K562 (cell line): ENCODE measurements at regions not wholly inside any gene's neighbourhood (a gene's known extent, or its start where the extent isn't known, plus 50 kb on each side); places are given as distances from the start of the nearest gene placed in this dataset.

Source experiments
- CEBPB ChIP-seq: fragments of 450-650 bp; IDR thresholded peaks from 2 replicates; pipeline ENCODE4 v1.6.1; 2016; ENCODE audit warnings: missing genetic modification characterization, missing compliant biosample characterization
- CSDE1 ChIP-seq, 2 experiments: fragments of 450-650 bp; IDR thresholded peaks; 2 replicates each; pipeline ENCODE4 v1.6.1; 2016; ENCODE audit warnings: mild to moderate bottlenecking in 1 of 2
- EP300 ChIP-seq: IDR thresholded peaks from 2 replicates; pipeline ENCODE4 v1.6.1; 2012; ENCODE audit warnings: low read length, improper control_type of control experiment
- MYC ChIP-seq, 2 experiments: fragments of 250-450 bp in 1 of 2; sonication (Bioruptor Pico) in 1 of 2; IDR thresholded peaks; 2 replicates each; pipeline versions ENCODE4 v1.5.1 to v1.6.1; 2012 to 2021; ENCODE audit warnings: low read depth in 2 of 2, borderline replicate concordance in 1 of 2, improper control_type of control experiment in 1 of 2, low read length in 1 of 2, mild to moderate bottlenecking in 1 of 2, moderate library complexity in 1 of 2
- NUFIP1 ChIP-seq: fragments of 450-650 bp; IDR thresholded peaks from 2 replicates; pipeline ENCODE4 v1.6.1; 2018; ENCODE audit not compliant: partially characterized antibody
- PPARD ChIP-seq: fragments of 250-450 bp; sonication (Bioruptor Pico); IDR thresholded peaks from 2 replicates; pipeline ENCODE4 v1.8.0; 2022; ENCODE audit warnings: inconsistent platforms, mild to moderate bottlenecking, moderate library complexity
- SIN3A ChIP-seq, 2 experiments: fragments of 150-350 bp in 1 of 2; IDR thresholded peaks; 2 replicates each; pipeline ENCODE4 v1.6.1; 2011 to 2016; ENCODE audit warnings: borderline replicate concordance in 2 of 2, low read depth in 2 of 2, low read length in 2 of 2, mild to moderate bottlenecking in 2 of 2, moderate library complexity in 2 of 2; ENCODE audit not compliant: control insufficient read depth in 1 of 2
- SP1 ChIP-seq: sonication (generic); formaldehyde crosslinking; IDR thresholded peaks from 2 replicates; pipeline ENCODE4 v1.8.1; 2022; ENCODE audit warnings: mild to moderate bottlenecking, missing genetic modification reagents
- YY1 ChIP-seq, 3 experiments: IDR thresholded peaks; 2 replicates each; pipeline ENCODE4 v1.6.1; 2011; ENCODE audit warnings: low read length in 2 of 3, mild to moderate bottlenecking in 2 of 3, moderate library complexity in 2 of 3, borderline replicate concordance in 1 of 3, control low read depth in 1 of 3, low read depth in 1 of 3; ENCODE audit not compliant: insufficient read depth in 3 of 3, insufficient replicate concordance in 2 of 3, control insufficient read depth in 1 of 3, insufficient read length in 1 of 3; ENCODE audit errors: extremely low read depth in 1 of 3
- ZZZ3 ChIP-seq: fragments of 450-650 bp; IDR thresholded peaks from 2 replicates; pipeline ENCODE4 v1.6.1; 2016; ENCODE audit warnings: antibody characterized with exemption, mild to moderate bottlenecking, moderate library complexity
- TF ChIP-seq, protein P1 (sequence below): fragments of 250-450 bp; sonication (Bioruptor Pico); IDR thresholded peaks from 2 replicates; pipeline ENCODE4 v1.4.0; 2020; ENCODE audit warnings: mild to moderate bottlenecking
- TF ChIP-seq, protein P2 (sequence below), 2 experiments: fragments of 450-650 bp; formaldehyde crosslinking in 1 of 2; IDR thresholded peaks; 2 replicates each; pipeline versions ENCODE4 v1.4.0 to v1.6.1; 2014 to 2020; ENCODE audit warnings: mild to moderate bottlenecking in 2 of 2, borderline replicate concordance in 1 of 2, low read depth in 1 of 2
- TF ChIP-seq, protein P3 (sequence below): fragments of 450-650 bp; IDR thresholded peaks from 2 replicates; pipeline ENCODE4 v1.7.1; 2018; ENCODE audit warnings: mild to moderate bottlenecking, low read depth; ENCODE audit not compliant: partially characterized antibody
- TF ChIP-seq, protein P4 (sequence below), 3 experiments: IDR thresholded peaks in 2 of 3; conservative IDR thresholded peaks in 1 of 3; 2 replicates each; pipeline ENCODE4 v1.5.1; 2011 to 2012; ENCODE audit warnings: low read length in 3 of 3, mild to moderate bottlenecking in 3 of 3, control low read depth in 2 of 3, improper control_type of control experiment in 1 of 3, inconsistent platforms in 1 of 3, low read depth in 1 of 3, mixed read lengths in 1 of 3, moderate library complexity in 1 of 3; ENCODE audit not compliant: insufficient read depth in 2 of 3

GRCh38 chr11:130737866-130738431 lies 178.3 kb downstream of the SNX19 start:
- TF ChIP-seq EP300 (no peak), NUFIP1 (no peak), MYC (IDR thresholded peaks at IDR 0.05; ENCODE audit: low read depth, low read length) (no peak), MYC (CRISPR knock-in tag; IDR thresholded peaks at IDR 0.05; ENCODE audit: borderline replicate concordance, low read depth) (no peak), ZZZ3 (no peak), YY1 (IDR thresholded peaks at IDR 0.05; ENCODE audit: borderline replicate concordance in 1 of 3, control insufficient read depth in 1 of 3, extremely low read depth in 1 of 3, insufficient read depth in 3 of 3, insufficient read length in 1 of 3, insufficient replicate concordance in 2 of 3, low read depth in 1 of 3, low read length in 2 of 3) (no peak), PPARD (no peak), CEBPB (tag) (no peak), SIN3A (IDR thresholded peaks at IDR 0.05; ENCODE audit: borderline replicate concordance in 2 of 2, control insufficient read depth in 1 of 2, low read depth in 2 of 2, low read length in 2 of 2) (no peak), SP1 (no peak), CSDE1 (IDR thresholded peaks at IDR 0.05) (no peak)
- TF ChIP-seq, protein P1, sequence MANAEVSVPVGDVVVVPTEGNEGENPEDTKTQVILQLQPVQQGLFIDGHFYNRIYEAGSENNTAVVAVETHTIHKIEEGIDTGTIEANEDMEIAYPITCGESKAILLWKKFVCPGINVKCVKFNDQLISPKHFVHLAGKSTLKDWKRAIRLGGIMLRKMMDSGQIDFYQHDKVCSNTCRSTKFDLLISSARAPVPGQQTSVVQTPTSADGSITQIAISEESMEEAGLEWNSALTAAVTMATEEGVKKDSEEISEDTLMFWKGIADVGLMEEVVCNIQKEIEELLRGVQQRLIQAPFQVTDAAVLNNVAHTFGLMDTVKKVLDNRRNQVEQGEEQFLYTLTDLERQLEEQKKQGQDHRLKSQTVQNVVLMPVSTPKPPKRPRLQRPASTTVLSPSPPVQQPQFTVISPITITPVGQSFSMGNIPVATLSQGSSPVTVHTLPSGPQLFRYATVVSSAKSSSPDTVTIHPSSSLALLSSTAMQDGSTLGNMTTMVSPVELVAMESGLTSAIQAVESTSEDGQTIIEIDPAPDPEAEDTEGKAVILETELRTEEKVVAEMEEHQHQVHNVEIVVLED (CRISPR knock-in tag): no peak
- TF ChIP-seq, protein P2, sequence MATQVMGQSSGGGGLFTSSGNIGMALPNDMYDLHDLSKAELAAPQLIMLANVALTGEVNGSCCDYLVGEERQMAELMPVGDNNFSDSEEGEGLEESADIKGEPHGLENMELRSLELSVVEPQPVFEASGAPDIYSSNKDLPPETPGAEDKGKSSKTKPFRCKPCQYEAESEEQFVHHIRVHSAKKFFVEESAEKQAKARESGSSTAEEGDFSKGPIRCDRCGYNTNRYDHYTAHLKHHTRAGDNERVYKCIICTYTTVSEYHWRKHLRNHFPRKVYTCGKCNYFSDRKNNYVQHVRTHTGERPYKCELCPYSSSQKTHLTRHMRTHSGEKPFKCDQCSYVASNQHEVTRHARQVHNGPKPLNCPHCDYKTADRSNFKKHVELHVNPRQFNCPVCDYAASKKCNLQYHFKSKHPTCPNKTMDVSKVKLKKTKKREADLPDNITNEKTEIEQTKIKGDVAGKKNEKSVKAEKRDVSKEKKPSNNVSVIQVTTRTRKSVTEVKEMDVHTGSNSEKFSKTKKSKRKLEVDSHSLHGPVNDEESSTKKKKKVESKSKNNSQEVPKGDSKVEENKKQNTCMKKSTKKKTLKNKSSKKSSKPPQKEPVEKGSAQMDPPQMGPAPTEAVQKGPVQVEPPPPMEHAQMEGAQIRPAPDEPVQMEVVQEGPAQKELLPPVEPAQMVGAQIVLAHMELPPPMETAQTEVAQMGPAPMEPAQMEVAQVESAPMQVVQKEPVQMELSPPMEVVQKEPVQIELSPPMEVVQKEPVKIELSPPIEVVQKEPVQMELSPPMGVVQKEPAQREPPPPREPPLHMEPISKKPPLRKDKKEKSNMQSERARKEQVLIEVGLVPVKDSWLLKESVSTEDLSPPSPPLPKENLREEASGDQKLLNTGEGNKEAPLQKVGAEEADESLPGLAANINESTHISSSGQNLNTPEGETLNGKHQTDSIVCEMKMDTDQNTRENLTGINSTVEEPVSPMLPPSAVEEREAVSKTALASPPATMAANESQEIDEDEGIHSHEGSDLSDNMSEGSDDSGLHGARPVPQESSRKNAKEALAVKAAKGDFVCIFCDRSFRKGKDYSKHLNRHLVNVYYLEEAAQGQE (IDR thresholded peaks at IDR 0.05; ENCODE audit: borderline replicate concordance): no peak
- TF ChIP-seq, protein P2 (CRISPR knock-in tag; IDR thresholded peaks at IDR 0.05; ENCODE audit: low read depth): no peak
- TF ChIP-seq, protein P3, sequence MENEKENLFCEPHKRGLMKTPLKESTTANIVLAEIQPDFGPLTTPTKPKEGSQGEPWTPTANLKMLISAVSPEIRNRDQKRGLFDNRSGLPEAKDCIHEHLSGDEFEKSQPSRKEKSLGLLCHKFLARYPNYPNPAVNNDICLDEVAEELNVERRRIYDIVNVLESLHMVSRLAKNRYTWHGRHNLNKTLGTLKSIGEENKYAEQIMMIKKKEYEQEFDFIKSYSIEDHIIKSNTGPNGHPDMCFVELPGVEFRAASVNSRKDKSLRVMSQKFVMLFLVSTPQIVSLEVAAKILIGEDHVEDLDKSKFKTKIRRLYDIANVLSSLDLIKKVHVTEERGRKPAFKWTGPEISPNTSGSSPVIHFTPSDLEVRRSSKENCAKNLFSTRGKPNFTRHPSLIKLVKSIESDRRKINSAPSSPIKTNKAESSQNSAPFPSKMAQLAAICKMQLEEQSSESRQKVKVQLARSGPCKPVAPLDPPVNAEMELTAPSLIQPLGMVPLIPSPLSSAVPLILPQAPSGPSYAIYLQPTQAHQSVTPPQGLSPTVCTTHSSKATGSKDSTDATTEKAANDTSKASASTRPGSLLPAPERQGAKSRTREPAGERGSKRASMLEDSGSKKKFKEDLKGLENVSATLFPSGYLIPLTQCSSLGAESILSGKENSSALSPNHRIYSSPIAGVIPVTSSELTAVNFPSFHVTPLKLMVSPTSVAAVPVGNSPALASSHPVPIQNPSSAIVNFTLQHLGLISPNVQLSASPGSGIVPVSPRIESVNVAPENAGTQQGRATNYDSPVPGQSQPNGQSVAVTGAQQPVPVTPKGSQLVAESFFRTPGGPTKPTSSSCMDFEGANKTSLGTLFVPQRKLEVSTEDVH: no peak
- TF ChIP-seq, protein P4, sequence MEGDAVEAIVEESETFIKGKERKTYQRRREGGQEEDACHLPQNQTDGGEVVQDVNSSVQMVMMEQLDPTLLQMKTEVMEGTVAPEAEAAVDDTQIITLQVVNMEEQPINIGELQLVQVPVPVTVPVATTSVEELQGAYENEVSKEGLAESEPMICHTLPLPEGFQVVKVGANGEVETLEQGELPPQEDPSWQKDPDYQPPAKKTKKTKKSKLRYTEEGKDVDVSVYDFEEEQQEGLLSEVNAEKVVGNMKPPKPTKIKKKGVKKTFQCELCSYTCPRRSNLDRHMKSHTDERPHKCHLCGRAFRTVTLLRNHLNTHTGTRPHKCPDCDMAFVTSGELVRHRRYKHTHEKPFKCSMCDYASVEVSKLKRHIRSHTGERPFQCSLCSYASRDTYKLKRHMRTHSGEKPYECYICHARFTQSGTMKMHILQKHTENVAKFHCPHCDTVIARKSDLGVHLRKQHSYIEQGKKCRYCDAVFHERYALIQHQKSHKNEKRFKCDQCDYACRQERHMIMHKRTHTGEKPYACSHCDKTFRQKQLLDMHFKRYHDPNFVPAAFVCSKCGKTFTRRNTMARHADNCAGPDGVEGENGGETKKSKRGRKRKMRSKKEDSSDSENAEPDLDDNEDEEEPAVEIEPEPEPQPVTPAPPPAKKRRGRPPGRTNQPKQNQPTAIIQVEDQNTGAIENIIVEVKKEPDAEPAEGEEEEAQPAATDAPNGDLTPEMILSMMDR (IDR thresholded peaks at IDR 0.05 in 2 of 3, conservative IDR thresholded peaks at IDR 0.05 in 1 of 3; ENCODE audit: insufficient read depth in 2 of 3, low read depth in 1 of 3, low read length in 3 of 3): no peak
